Chondrocyte (in vitro differentiated cells): ENCODE measurements at regions not wholly inside any gene's neighbourhood (a gene's known extent, or its start where the extent isn't known, plus 50 kb on each side); places are given as distances from the start of the nearest gene placed in this dataset.

Experiments
- DNase-seq: peaks from one replicate; pipeline ENCODE4 v3.0.0; 2021; ENCODE audit warnings: mixed read lengths, low spot score
- H3K27ac Mint-ChIP-seq: one replicate; pipeline ENCODE4 v1.8.0; 2021; ENCODE audit warnings: mild to moderate bottlenecking, moderate library complexity, mixed read lengths; ENCODE audit not compliant: unreplicated experiment
- H3K27me3 Mint-ChIP-seq: 2 replicates; pipeline ENCODE4 v1.8.0; 2021; ENCODE audit warnings: low read depth, mixed read lengths
- H3K36me3 Mint-ChIP-seq: 2 replicates; pipeline ENCODE4 v1.8.0; 2021; ENCODE audit warnings: low read depth, mixed read lengths
- H3K4me1 Mint-ChIP-seq: 2 replicates; pipeline ENCODE4 v1.8.0; 2021; ENCODE audit warnings: low read depth, mild to moderate bottlenecking, mixed read lengths
- H3K4me3 Mint-ChIP-seq: one replicate; pipeline ENCODE4 v1.8.0; 2021; ENCODE audit warnings: mild to moderate bottlenecking, moderate library complexity, mixed read lengths; ENCODE audit not compliant: unreplicated experiment
- H3K9me3 Mint-ChIP-seq: 2 replicates; pipeline ENCODE4 v1.8.0; 2021; ENCODE audit warnings: low read depth, mixed read lengths
- TF ChIP-seq, protein P1 (sequence below): fragments of 200-600 bp; sonication (generic); IDR thresholded peaks from 2 replicates; pipeline ENCODE4 v1.5.0; 2021; ENCODE audit warnings: antibody characterized with exemption, mild to moderate bottlenecking, moderate library complexity

DNA sequence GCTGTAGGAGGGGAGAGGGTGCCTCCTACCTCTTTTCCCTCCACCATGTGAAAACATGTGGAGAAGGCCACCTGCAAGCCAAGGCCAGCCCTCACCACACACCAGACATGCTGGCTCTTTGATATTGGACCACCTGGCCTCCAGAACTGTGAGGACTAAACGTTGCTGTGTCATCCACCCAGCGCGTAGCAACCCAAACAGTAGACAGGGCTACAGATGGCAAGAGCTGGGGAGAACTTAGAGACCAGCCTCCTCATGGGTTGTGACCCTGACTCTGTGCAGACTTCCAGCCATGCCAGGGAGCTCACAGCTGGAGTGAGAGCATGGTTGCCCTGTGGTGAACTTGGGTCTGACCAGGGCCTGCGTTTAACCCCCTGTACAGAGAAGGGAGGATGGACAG lies 195.9 kb upstream of the CST7 start:
- DNase-seq = no peak
- no peaks in the 10 kb centered on the region for H3K9me3 Mint-ChIP-seq
- TF ChIP-seq, protein P1, sequence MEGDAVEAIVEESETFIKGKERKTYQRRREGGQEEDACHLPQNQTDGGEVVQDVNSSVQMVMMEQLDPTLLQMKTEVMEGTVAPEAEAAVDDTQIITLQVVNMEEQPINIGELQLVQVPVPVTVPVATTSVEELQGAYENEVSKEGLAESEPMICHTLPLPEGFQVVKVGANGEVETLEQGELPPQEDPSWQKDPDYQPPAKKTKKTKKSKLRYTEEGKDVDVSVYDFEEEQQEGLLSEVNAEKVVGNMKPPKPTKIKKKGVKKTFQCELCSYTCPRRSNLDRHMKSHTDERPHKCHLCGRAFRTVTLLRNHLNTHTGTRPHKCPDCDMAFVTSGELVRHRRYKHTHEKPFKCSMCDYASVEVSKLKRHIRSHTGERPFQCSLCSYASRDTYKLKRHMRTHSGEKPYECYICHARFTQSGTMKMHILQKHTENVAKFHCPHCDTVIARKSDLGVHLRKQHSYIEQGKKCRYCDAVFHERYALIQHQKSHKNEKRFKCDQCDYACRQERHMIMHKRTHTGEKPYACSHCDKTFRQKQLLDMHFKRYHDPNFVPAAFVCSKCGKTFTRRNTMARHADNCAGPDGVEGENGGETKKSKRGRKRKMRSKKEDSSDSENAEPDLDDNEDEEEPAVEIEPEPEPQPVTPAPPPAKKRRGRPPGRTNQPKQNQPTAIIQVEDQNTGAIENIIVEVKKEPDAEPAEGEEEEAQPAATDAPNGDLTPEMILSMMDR = no peak
- H3K4me3 Mint-ChIP-seq = no peak overlapping the region
- H3K27me3 Mint-ChIP-seq = no peaks in the 10 kb centered on the region
- no peak overlapping the region for H3K27ac Mint-ChIP-seq
- peaks cover 2% of the 10 kb centered on the region for H3K36me3 Mint-ChIP-seq
- H3K4me1 Mint-ChIP-seq = peaks cover 17% of the 10 kb centered on the region

DNA sequence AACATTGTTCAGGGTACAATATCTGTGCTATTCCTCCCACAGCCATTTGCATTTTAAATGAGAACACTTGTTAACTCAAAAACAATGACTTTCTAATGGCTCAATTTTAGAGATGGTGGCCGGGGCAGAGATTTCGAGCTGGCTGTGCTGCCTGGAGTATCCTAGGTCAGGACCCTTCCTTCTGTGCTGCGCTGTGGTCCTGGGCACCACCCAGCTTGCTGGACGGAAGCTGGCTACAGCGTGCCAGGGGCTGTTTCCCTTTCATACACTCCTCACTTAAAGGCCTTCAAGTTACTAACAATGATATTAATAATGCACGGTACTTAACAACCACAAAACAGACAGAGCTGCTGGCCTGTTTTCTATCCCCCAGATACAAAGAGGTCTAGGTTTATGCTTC lies 194.4 kb upstream of the CST7 start:
- Mint-ChIP-seq H3K4me1 (peaks cover 17% of the 10 kb centered on the region), H3K27me3 (no peaks in the 10 kb centered on the region), H3K27ac (no peak overlapping the region), H3K4me3 (no peak overlapping the region), H3K9me3 (peaks cover 3% of the 10 kb centered on the region), H3K36me3 (no peaks in the 10 kb centered on the region)
- TF ChIP-seq, protein P1 = no peak
- DNase-seq = no peak

DNA sequence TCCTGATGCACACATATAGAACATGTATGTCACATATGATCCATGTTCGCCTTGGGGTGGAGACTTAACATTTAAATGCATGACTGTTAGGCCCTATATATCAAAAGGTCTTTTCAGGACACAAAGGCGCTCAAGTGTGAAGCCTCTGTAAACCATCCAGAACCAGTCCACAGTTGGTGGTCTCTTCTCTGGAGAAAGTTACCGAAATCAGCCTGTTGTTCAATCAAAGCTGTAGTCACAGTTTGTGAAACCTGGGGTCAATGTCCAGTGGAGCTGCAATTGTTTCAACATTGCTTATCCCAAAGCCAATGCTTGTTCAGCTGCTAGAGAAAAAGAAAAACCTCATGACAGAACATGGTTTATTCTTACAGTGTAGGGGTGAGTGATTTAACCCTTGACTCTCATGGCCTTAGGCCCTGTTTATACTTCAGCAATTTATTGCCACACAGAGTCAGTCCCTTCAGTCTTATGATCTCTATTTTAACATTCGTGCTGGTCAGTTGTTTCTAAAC lies 193.6 kb upstream of the CST7 start:
- Mint-ChIP-seq H3K4me1 (peaks cover 17% of the 10 kb centered on the region), H3K9me3 (peaks cover 8% of the 10 kb centered on the region), H3K4me3 (no peak overlapping the region), H3K36me3 (no peaks in the 10 kb centered on the region), H3K27ac (peak overlapping the region; percentile 56), H3K27me3 (no peaks in the 10 kb centered on the region)
- TF ChIP-seq, protein P1 = no peak
- DNase-seq = no peak

DNA sequence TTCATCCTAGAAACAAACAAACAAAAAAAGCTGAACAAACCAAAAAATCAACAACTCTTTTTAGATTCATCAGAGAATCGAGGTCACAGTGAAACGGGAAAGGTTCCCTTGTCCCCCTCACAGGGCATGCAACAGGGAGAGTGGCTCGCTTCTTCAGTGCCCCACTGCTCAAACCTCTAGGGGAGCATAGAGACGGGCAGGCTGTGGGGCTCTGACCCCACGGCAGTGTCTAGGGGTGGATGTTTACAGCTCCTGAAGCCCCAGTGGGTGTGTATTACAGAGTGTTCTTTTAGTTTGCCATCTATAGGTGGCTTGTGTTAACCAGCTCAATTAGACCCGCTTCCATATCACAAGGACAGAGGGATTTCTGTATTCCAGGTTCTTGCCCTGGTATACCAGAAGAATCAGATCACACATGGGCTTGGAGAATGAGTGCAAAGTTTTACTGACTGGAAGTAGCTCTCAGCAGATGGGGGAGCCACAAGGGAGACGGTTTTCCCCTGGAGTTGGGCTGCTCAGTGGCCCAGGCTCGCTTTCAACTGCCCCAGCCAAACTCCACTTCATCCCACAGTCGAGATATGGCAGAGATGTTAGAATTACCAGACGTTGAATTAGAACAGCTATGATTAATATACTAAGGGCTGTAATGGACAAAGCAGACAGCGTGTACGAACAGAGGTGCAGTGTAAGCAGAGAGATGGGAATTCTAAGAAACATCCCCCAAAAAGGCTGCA lies 192.6 kb upstream of the CST7 start:
- Mint-ChIP-seq H3K9me3 (peaks cover 13% of the 10 kb centered on the region), H3K27ac (no peak overlapping the region), H3K4me1 (peaks cover 17% of the 10 kb centered on the region), H3K27me3 (no peaks in the 10 kb centered on the region), H3K36me3 (no peaks in the 10 kb centered on the region), H3K4me3 (no peak overlapping the region)
- TF ChIP-seq, protein P1 = no peak
- DNase-seq = no peak

DNA sequence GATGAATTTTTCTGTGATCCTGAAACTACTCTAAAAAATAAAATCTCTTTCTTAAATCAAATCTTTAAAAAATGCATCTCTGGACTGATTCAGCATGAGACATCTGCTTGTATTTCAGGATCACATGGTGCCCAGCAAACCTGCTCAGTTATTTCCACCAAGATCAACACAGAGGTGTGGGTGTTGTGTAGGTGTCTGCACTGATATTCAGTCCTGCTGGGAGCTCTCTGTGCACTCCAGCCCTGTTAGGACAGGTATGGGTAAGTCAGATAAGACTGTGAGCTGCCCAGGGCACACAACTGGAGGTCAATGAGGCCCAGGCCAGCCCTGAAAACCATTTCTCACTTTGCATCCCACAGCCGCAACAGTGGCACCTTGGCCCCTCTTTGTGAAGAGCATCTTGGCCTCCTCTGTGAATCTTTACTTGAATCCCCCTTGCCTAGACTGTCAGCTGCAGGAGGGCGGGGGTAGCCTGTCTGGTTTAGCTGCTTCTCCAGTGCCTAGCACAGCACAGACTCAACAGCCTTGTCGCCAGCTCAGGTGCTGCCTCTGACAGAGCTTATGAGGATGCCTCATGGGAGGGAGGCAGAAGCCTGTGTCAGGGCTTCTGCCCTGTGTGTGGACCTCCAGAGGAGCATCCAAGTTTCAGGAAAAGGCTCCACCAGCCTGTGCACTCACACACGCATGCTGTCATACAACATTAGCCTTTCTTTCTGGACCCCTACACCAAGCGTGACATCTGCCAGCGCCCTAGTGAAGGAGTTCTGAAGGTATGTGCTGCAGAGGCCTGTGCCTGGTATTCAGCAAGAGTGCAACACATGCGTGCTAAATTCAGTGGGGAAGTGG lies 187.6 kb upstream of the CST7 start:
- H3K9me3 Mint-ChIP-seq = peaks cover 13% of the 10 kb centered on the region
- peaks cover 3% of the 10 kb centered on the region for H3K4me1 Mint-ChIP-seq
- H3K27me3 Mint-ChIP-seq = no peaks in the 10 kb centered on the region
- no peak overlapping the region for H3K27ac Mint-ChIP-seq
- DNase-seq = no peak
- no peaks in the 10 kb centered on the region for H3K36me3 Mint-ChIP-seq
- H3K4me3 Mint-ChIP-seq = no peak overlapping the region
- TF ChIP-seq, protein P1 = no peak
